ENCODE measurements at regions not wholly inside any gene's neighbourhood (a gene's known extent, or its start where the extent isn't known, plus 50 kb on each side); places are given as distances from the start of the nearest gene placed in this dataset.

DNA sequence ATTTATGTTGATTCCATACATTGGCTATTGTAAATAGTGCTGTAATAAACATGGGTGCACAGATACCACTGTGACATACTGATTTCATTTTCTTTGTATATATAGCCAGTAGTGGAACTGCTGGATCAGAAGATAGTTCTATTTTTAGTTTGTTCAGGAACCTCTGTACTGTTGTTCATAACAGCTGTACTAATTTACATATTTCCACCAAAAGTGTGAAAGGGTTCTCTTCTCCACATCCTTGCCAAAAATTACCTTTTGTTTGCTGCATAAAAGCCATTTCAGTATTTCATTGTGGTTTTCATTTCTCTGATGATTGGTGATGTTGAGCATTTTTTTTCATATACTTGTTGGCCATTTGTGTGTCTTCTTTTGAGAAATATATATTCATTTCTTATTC, 1962.1 kb downstream of the PCDH9 start:
- TF ChIP-seq, protein P1, sequence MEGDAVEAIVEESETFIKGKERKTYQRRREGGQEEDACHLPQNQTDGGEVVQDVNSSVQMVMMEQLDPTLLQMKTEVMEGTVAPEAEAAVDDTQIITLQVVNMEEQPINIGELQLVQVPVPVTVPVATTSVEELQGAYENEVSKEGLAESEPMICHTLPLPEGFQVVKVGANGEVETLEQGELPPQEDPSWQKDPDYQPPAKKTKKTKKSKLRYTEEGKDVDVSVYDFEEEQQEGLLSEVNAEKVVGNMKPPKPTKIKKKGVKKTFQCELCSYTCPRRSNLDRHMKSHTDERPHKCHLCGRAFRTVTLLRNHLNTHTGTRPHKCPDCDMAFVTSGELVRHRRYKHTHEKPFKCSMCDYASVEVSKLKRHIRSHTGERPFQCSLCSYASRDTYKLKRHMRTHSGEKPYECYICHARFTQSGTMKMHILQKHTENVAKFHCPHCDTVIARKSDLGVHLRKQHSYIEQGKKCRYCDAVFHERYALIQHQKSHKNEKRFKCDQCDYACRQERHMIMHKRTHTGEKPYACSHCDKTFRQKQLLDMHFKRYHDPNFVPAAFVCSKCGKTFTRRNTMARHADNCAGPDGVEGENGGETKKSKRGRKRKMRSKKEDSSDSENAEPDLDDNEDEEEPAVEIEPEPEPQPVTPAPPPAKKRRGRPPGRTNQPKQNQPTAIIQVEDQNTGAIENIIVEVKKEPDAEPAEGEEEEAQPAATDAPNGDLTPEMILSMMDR (IDR thresholded peaks at IDR 0.05): no peak
- no peak for TF ChIP-seq POLR2A (IDR thresholded peaks at IDR 0.05)
